Nephron (organoid): ENCODE measurements at regions not wholly inside any gene's neighbourhood (a gene's known extent, or its start where the extent isn't known, plus 50 kb on each side); places are given as distances from the start of the nearest gene placed in this dataset.

Experiments used
- H3K27ac Mint-ChIP-seq, 3 experiments: 2 replicates each; pipeline ENCODE4 v1.8.0; 2020; ENCODE audit warnings: mixed read lengths in 3 of 3, mild to moderate bottlenecking in 2 of 3, moderate library complexity in 1 of 3
- H3K27me3 Mint-ChIP-seq: 2 replicates; pipeline ENCODE4 v1.8.0; 2021; ENCODE audit warnings: low read depth, mild to moderate bottlenecking, moderate library complexity, mixed read lengths
- H3K36me3 Mint-ChIP-seq: 2 replicates; pipeline ENCODE4 v1.8.0; 2020; ENCODE audit warnings: low read depth, mixed read lengths
- H3K4me1 Mint-ChIP-seq: 2 replicates; pipeline ENCODE4 v1.8.0; 2020; ENCODE audit warnings: mixed read lengths
- H3K4me3 Mint-ChIP-seq, 3 experiments: 2 replicates each; pipeline ENCODE4 v1.8.0; 2020; ENCODE audit warnings: mild to moderate bottlenecking in 3 of 3, mixed read lengths in 3 of 3, moderate library complexity in 2 of 3
- H3K9me3 Mint-ChIP-seq: 2 replicates; pipeline ENCODE4 v1.8.0; 2020; ENCODE audit warnings: mixed read lengths
- CTCF ChIP-seq, 3 experiments: fragments of 200-600 bp; sonication (generic); IDR thresholded peaks; one replicate each; pipeline ENCODE4 v1.5.0; 2021; ENCODE audit warnings: antibody characterized with exemption in 3 of 3; ENCODE audit not compliant: unreplicated experiment in 3 of 3

GRCh38 chr13:81677857-81678256 lies 1336.9 kb upstream of the SPRY2 start:
- TF ChIP-seq CTCF (IDR thresholded peaks at IDR 0.05; ENCODE audit: unreplicated experiment in 3 of 3): no peak
- Mint-ChIP-seq H3K4me3 (no peak overlapping the region), H3K4me1 (peaks cover 4% of the 10 kb centered on the region), H3K9me3 (peaks cover 9% of the 10 kb centered on the region), H3K27ac (no peak overlapping the region), H3K36me3 (peaks cover 9% of the 10 kb centered on the region), H3K27me3 (no peaks in the 10 kb centered on the region)

- Mint-ChIP-seq H3K4me3 (no peak overlapping the region), H3K27me3 (no peaks in the 10 kb centered on the region)
- TF ChIP-seq CTCF (IDR thresholded peaks at IDR 0.05; ENCODE audit: unreplicated experiment in 3 of 3): no peak
These were observed 1335.1 kb upstream of the SPRY2 start for GRCh38 chr13:81676008-81676407.

GRCh38 chr13:81671064-81671463 lies 1330.1 kb upstream of the SPRY2 start:
- H3K36me3 Mint-ChIP-seq: no peaks in the 10 kb centered on the region
- H3K27ac Mint-ChIP-seq: no peak overlapping the region
- H3K9me3 Mint-ChIP-seq: peaks cover 3% of the 10 kb centered on the region
- H3K4me1 Mint-ChIP-seq: no peaks in the 10 kb centered on the region
- H3K4me3 Mint-ChIP-seq: no peak overlapping the region
- no peak for TF ChIP-seq CTCF (IDR thresholded peaks at IDR 0.05; ENCODE audit: unreplicated experiment in 3 of 3)
- H3K27me3 Mint-ChIP-seq: peaks cover 3% of the 10 kb centered on the region

More at GRCh38 chr13:81676008-81676407, 1335.1 kb upstream of the SPRY2 start:
- Mint-ChIP-seq H3K4me1 (peaks cover 4% of the 10 kb centered on the region), H3K36me3 (peaks cover 9% of the 10 kb centered on the region), H3K27ac (no peak overlapping the region), H3K9me3 (peaks cover 9% of the 10 kb centered on the region)

GRCh38 chr13:81670048-81670447 lies 1329.1 kb upstream of the SPRY2 start:
- Mint-ChIP-seq H3K4me3 (no peak overlapping the region), H3K27me3 (peaks cover 3% of the 10 kb centered on the region), H3K36me3 (no peaks in the 10 kb centered on the region), H3K27ac (no peak overlapping the region), H3K9me3 (no peaks in the 10 kb centered on the region), H3K4me1 (peaks cover 6% of the 10 kb centered on the region)
- TF ChIP-seq CTCF (IDR thresholded peaks at IDR 0.05; ENCODE audit: unreplicated experiment in 3 of 3): no peak

GRCh38 chr13:81664872-81665271 lies 1323.9 kb upstream of the SPRY2 start:
- Mint-ChIP-seq H3K9me3 (no peaks in the 10 kb centered on the region), H3K27ac (no peak overlapping the region), H3K27me3 (peaks cover 3% of the 10 kb centered on the region), H3K36me3 (no peaks in the 10 kb centered on the region), H3K4me3 (no peak overlapping the region), H3K4me1 (peaks cover 6% of the 10 kb centered on the region)
- no peak for TF ChIP-seq CTCF (IDR thresholded peaks at IDR 0.05; ENCODE audit: unreplicated experiment in 3 of 3)

GRCh38 chr13:81659984-81660383 lies 1319.1 kb upstream of the SPRY2 start:
- no peaks in the 10 kb centered on the region for H3K27me3 Mint-ChIP-seq
- peaks cover 8% of the 10 kb centered on the region for H3K9me3 Mint-ChIP-seq
- H3K36me3 Mint-ChIP-seq: no peaks in the 10 kb centered on the region
- no peak overlapping the region for H3K27ac Mint-ChIP-seq
- no peaks in the 10 kb centered on the region for H3K4me1 Mint-ChIP-seq
- H3K4me3 Mint-ChIP-seq: no peak overlapping the region
- no peak for TF ChIP-seq CTCF (IDR thresholded peaks at IDR 0.05; ENCODE audit: unreplicated experiment in 3 of 3)
